ENCODE measurements at regions not wholly inside any gene's neighbourhood (a gene's known extent, or its start where the extent isn't known, plus 50 kb on each side); places are given as distances from the start of the nearest gene placed in this dataset.

DNA sequence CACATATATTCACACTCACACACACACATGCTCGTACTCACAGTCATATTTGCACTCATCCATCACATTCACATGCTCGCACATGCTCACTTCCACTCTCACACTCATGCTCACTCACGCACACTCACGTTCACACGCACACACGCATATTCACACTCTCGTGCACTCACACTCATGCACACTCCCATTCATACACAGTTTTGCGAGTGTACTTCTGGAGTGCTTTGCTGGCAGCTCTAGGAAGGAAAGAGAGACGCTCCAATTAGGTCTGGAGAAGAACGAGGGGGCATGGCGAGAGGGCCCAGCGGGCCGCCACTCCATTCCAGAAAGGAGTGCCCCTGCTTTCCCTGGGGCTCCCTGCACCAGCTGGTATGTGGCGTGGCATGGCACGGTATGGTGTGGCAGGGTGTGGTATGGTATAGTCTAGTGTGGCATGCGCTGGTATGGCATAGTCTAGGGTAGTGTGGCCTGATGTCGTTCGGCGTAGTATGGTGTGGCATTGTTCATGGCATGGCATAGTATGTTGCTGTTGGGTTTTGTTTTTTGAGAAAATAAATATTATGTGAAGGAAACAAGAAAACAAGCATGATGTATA is 216.8 kb upstream of the CDYL start:
- no peak for DNase-seq

DNA sequence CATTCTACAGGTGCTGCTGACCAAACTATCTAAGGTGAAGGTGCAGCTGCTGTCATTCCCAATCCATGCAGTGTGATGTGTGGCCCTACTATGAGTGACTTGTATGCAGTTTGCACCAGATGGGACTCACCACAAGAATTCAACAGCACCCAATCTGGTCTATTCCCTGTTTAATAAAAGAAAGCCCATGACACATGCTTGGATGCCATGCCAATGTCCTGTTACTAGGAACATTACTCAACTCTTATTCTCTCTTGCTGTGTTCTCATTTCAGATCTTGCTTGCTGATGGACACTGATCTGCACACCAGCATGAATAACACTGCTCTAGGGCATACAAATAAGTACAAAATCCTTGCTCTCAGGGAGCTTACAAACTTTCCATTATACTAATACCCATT is 221.6 kb upstream of the CDYL start:
- no peak for DNase-seq

DNA sequence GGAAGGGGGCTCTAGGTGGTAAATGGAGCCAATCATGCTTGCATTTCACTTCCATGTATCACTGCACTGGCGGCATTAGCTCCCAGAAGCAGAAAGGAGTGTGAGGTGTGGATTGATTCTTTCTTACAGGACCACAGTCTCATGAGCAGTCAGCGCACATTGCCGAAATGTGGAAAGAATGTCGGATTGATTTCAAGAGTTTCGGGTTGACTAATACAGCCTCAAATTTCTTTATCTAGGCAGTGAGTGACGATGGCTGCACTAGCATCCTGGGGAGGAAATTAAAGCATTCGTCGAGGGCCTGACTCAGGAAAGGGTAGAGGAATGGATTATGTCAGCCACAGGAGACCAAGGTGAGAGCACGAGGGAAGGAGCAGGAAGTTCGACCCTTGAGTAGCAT is 222.8 kb upstream of the CDYL start:
- no peak for DNase-seq

DNA sequence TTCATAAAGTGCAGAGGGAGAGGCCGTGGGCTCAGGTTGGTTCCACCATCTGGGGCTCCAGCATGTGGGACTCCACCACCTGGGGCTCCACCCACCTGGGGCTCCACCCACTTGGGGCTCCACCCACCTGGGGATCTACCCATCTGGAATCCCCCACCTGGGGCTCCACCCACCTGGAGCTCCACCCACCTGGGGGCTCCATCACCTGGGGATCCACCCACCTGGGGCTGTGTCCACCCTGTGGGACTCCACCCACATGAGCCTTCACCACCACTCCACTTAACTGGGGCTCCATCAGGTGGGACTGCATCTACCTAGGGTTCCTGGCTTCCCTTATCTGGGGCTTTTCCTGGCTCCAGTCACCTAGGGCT is 226.0 kb upstream of the CDYL start:
- DNase-seq: no peak

DNA sequence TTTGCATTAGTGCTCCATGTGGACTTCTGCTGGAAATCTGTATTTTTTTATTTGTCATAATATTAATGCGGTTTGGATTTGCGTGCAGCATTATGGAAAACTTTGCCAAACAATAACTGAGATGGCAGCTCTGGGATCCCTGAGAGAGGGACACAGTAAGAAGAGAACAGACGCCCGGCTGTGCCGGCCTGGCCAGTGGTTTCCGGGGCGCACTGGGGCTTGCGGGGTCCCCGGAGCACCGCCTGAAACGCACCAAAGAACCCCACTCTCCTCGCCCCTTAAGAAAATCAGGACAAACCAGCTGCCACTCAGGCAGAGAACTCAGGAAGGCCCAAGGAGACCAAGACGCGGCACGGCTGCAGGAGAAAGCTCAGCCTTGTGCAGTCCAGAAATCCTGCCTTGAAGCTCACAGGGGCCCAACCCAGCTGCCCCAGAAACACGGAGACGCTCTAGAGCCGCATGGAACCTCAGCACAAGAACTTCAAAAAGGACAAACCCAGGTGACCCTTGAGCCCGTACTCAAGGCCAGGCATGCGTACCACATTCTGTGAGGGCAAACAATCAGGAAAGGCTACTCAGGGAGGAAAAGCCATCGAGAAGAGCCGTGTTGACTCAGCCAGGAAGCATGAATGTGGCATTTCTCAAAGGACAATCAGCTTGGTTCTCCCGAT is 226.5 kb upstream of the CDYL start:
- DNase-seq: no peak

GRCh38 chr6:4545893-4546292 is 230.3 kb upstream of the CDYL start:
- DNase-seq: no peak

DNA sequence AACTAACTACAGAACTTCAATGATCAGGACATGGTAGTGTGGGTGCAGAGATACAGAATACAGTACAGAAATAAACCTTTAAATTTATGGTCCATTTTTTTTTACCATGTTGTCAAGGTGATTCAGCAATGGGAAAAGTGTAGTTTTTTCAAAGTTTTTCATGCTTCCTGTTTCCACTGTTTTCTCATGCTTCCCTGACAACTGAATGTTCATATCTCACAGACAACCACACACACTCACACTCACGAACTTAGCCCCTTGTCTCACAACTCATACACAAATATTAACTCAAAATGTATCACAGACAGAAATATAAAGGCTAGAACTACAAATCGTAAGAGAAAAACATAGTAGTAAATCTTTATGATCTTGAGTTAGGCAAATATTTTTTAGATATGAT is 232.6 kb upstream of the CDYL start:
- no peak for DNase-seq

- DNase-seq: no peak
Measured at GRCh38 chr6:4533576-4533975, 242.6 kb upstream of the CDYL start.

GRCh38 chr6:4531406-4531805 is 244.8 kb upstream of the CDYL start:
- DNase-seq: no peak

GRCh38 chr6:4522453-4522852 is 253.8 kb upstream of the CDYL start:
- DNase-seq: no peak

GRCh38 chr6:4521070-4521469 is 255.1 kb upstream of the CDYL start:
- no peak for DNase-seq

DNA sequence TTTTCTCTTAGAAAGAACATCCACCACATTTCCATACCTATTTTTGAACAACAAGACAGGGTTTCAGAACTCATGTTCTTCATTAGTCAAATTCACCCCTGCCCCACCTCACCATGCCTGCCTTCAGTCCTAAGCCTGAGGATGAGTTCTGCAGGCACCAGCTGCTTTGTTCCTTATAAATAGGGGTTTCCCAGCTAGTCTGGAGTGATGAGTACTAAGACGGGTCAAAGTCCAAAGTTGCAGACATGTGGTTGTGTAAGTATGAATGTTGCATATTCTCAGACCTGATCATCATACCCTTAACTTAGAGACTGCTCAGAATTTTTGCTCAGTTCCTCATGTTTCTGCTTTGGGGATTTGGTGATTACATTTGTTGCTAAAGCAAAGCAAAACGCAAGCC is 257.7 kb upstream of the CDYL start:
- peak; percentile 65 for DNase-seq

DNA sequence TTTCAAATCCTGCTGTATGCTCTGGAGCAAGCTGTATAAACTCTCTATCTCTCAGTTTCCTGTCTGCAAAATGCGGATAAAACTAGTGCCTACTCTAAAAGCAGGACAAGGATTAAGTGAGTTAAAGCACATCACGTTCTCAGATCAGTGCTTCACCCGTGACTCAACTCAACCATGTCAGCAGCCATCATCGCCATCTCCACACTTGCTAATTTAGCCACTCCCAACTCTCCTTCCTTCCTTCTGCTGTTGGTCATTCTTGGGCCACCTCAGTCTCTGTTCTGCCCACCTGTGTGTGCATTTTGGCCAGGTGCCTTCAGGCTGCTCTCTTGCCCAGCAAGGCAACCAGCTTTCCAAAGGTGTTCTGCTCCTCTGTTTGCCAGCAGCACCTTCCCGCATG is 260.0 kb upstream of the CDYL start:
- DNase-seq: no peak

- DNase-seq: no peak
Measured at GRCh38 chr6:4513561-4513960, 262.6 kb upstream of the CDYL start.

DNA sequence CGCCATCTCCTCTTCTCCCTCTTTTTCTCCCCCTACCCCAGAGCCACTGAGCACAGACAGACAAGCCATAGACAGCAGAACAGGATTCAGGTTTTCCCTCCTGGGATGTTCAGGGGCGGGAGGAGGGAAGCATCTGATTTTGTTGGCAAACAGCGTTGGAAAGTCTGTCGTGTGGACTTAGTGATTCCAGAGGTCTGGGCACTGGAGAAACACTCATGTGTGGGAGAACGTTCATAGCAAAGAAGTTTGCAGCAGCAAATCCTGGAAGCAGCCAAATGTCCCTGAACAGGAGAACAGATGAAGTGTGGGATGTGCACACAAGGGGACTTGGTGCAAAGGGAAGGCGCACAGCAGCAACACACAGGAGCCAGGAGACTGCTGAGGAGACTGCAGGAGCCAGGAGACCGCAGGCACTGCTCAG is 264.1 kb upstream of the CDYL start:
- DNase-seq: no peak

DNA sequence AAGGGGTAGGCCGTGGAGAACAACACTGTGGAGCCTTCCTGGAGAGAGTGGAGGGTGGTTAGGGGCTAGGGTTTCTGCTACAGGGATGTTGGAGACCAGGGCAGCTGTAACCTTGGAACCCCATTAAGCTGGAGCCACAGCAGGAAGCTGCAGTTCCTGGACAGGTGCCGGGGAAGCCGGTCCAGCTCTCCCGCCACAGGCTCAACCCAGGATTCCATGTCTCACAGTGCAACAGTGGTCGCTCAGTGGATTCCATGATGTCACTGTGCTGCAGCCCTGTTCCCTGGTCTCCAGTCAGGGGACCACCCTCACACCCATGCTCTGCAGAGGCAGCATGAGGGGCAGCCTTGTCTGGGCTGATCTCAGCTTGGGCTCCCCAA is 264.6 kb upstream of the CDYL start:
- DNase-seq: no peak

- no peak for DNase-seq
Measured at GRCh38 chr6:4510906-4511640, 265.1 kb upstream of the CDYL start.

GRCh38 chr6:4510317-4510716 is 265.9 kb upstream of the CDYL start:
- DNase-seq: no peak

DNA sequence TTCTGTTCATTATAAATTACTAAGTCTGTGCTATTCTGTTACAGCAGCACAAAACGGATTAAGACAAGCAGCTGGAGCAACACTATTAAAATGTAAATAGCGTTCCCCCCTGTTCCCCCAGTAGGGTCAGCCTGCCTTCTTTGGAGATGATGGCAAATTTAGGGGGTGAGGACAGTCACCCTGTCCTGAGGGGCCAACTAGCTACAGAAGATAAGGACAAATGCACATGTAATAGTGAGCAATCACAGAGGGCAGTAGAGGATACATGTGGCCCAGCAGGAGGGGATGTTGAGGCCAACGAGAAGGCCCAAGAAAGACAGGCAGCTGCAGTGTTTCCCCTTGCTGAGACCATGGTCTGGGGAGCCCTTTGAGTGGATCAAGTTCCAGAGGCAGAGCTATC is 266.7 kb upstream of the CDYL start:
- no peak for DNase-seq

GRCh38 chr6:4506792-4507191 is 269.4 kb upstream of the CDYL start:
- DNase-seq: no peak

- no peak for DNase-seq
Measured at GRCh38 chr6:4506223-4506622, 270.0 kb upstream of the CDYL start.

- no peak for DNase-seq
Measured at GRCh38 chr6:4504700-4505099, 271.5 kb upstream of the CDYL start.

GRCh38 chr6:4503700-4504099 is 272.5 kb upstream of the CDYL start:
- no peak for DNase-seq

- no peak for DNase-seq
Measured at GRCh38 chr6:4496284-4496683, 279.9 kb upstream of the CDYL start.
